K562 (cell line): ENCODE measurements at regions not wholly inside any gene's neighbourhood (a gene's known extent, or its start where the extent isn't known, plus 50 kb on each side); places are given as distances from the start of the nearest gene placed in this dataset.

Source experiments
- ATAC-seq: fragments of 200-7000 bp; cut with Tn5 transposase; 3 replicates; pipeline ENCODE4 v1.9.1; 2020; ENCODE audit warnings: moderate library complexity
- BruUV-seq: library from RNA; stranded (reverse); fragments of 400-500 nt; replicated peaks from 2 replicates; lab custom pipeline; 2021; lab: Mats Ljungman, UMichigan
- CTCF ChIA-PET: fragments of 300-600 bp; formaldehyde crosslinking; extraction: SDS; loops from one replicate; lab custom pipeline; 2021; ENCODE audit warnings: low intra/inter-chr PET ratio; lab: Yijun Ruan, JAX
- POLR2A ChIA-PET: fragments of 300-600, 350-650 bp; sonication (Branson Sonifier 250); formaldehyde crosslinking; extraction: SDS; loops from one replicate; lab custom pipeline; 2021; ENCODE audit warnings: antibody characterized with exemption, inconsistent platforms; lab: Yijun Ruan, JAX
- DNase-seq, 4 experiments: peaks; one replicate each; pipeline versions ENCODE4 v3.0.0 to v3.0.0-alpha.2; 2011 to 2018; ENCODE audit warnings: low spot score in 3 of 4, mixed read lengths in 3 of 4; ENCODE audit errors: extremely low read depth in 1 of 4
- FAIRE-seq: peaks from 2 replicates; lab custom pipeline; 2011; peaks lifted over from hg19 to GRCh38; lab: Jason Lieb, UNC
- H2AFZ ChIP-seq: 2 replicates; pipeline ENCODE4 v1.6.0; 2011; ENCODE audit warnings: low read depth, low read length, control low read depth, inconsistent platforms
- H3K27ac ChIP-seq: fragments of 200-600 bp; 3 replicates; pipeline ENCODE4 v1.8.0; 2011; ENCODE audit warnings: low read depth, mild to moderate bottlenecking, control low read depth, inconsistent platforms, low read length, moderate library complexity, mixed read lengths; ENCODE audit errors: extremely low read depth
- H3K27me3 ChIP-seq, 2 experiments: fragments of 300-600 bp in 1 of 2; 2 replicates in 1 of 2; 3 replicates in 1 of 2; pipeline versions ENCODE4 v1.6.0 to v1.8.0; 2011; ENCODE audit warnings: inconsistent platforms in 2 of 2, low read length in 2 of 2, mild to moderate bottlenecking in 1 of 2, mixed read lengths in 1 of 2, moderate library complexity in 1 of 2; ENCODE audit not compliant: control insufficient read depth in 2 of 2, insufficient read depth in 2 of 2
- H3K36me3 ChIP-seq: fragments of 300-600 bp; 3 replicates; pipeline ENCODE4 v1.8.0; 2011; ENCODE audit warnings: mild to moderate bottlenecking, low read length, inconsistent platforms; ENCODE audit not compliant: control insufficient read depth, insufficient read depth
- H3K4me1 ChIP-seq, 2 experiments: fragments of 200-600 bp in 1 of 2; replicated peaks in 1 of 2; 2 replicates in 1 of 2; 3 replicates in 1 of 2; pipeline versions ENCODE4 v1.5.1 to v1.8.0; 2011; ENCODE audit warnings: inconsistent platforms in 2 of 2, low read length in 2 of 2, mild to moderate bottlenecking in 1 of 2, mixed read lengths in 1 of 2, moderate library complexity in 1 of 2; ENCODE audit not compliant: control insufficient read depth in 2 of 2, insufficient read depth in 2 of 2
- H3K4me2 ChIP-seq: 2 replicates; pipeline ENCODE4 v1.6.1; 2011; ENCODE audit warnings: low read length, control low read depth, inconsistent platforms, mixed read lengths; ENCODE audit not compliant: insufficient read depth
- H3K4me3 ChIP-seq: fragments of 200-600 bp; sonication (generic), shearing (Covaris generic); 2 replicates; pipeline ENCODE4 v1.5.1; 2016; ENCODE audit warnings: control low read depth, inconsistent platforms
- H3K79me2 ChIP-seq: fragments of 200-600 bp; 3 replicates; pipeline ENCODE4 v1.8.0; 2011; ENCODE audit warnings: low read length, inconsistent platforms; ENCODE audit not compliant: control insufficient read depth, insufficient read depth
- H3K9ac ChIP-seq, 2 experiments: 2 replicates each; pipeline versions ENCODE4 v1.6.0 to v1.6.1; 2011; ENCODE audit warnings: low read depth in 2 of 2, low read length in 2 of 2, control low read depth in 1 of 2, inconsistent platforms in 1 of 2, mild to moderate bottlenecking in 1 of 2, mixed read lengths in 1 of 2; ENCODE audit not compliant: insufficient read depth in 1 of 2
- H3K9me1 ChIP-seq: one replicate; pipeline ENCODE4 v1.6.0; 2011; ENCODE audit warnings: inconsistent platforms, mild to moderate bottlenecking, low read length, moderate library complexity; ENCODE audit not compliant: control insufficient read depth, insufficient read depth
- H3K9me3 ChIP-seq: replicated peaks from 2 replicates; pipeline ENCODE4 v1.5.1; 2011; ENCODE audit warnings: low read depth, low read length, inconsistent platforms; ENCODE audit not compliant: control insufficient read depth, insufficient read depth
- H4K20me1 ChIP-seq: replicated peaks from 2 replicates; pipeline ENCODE4 v1.6.1; 2011; ENCODE audit warnings: low read length, inconsistent platforms, mixed read lengths; ENCODE audit not compliant: control insufficient read depth, insufficient read depth
- FOXM1 ChIP-seq, 2 experiments: fragments of 450-650 bp in 1 of 2; sonication (generic) in 1 of 2; formaldehyde crosslinking in 1 of 2; IDR thresholded peaks; 2 replicates each; pipeline versions ENCODE4 v1.6.1 to v1.9.0; 2017 to 2022; ENCODE audit warnings: low read depth in 2 of 2, mild to moderate bottlenecking in 2 of 2, missing genetic modification reagents in 1 of 2, moderate library complexity in 1 of 2
- ZNF143 ChIP-seq: sonication (generic); formaldehyde crosslinking; IDR thresholded peaks from 2 replicates; pipeline ENCODE4 v1.9.0; 2022; ENCODE audit warnings: mild to moderate bottlenecking, missing genetic modification reagents
- ZNF263 ChIP-seq: sonication (generic); formaldehyde crosslinking; IDR thresholded peaks from 2 replicates; pipeline ENCODE4 v1.8.0; 2022; ENCODE audit warnings: mild to moderate bottlenecking, missing genetic modification reagents, borderline replicate concordance
- ZNF586 ChIP-seq: fragments of 450-650 bp; formaldehyde crosslinking; conservative IDR thresholded peaks from 2 replicates; pipeline ENCODE4 v1.4.0; 2020; ENCODE audit warnings: mild to moderate bottlenecking, moderate library complexity
- WGBS: fragments of 100-300 bp; shearing (Covaris generic); methylation state at CpG from one replicate; pipeline ENCODE4 v1.1.6; 2016; ENCODE audit warnings: low coverage, mixed read lengths; ENCODE audit not compliant: insufficient coverage; ENCODE audit errors: missing lambda C conversion rate; 5-methylcytosine and 5-hydroxymethylcytosine counted together
- in situ Hi-C: fragments of 300-500 bp; cut with MboI; formaldehyde crosslinking; loops from 4 replicates; pipeline ENCODE4 v1.15.0; 2018; ENCODE audit warnings: inconsistent platforms, mixed read lengths
- intact Hi-C: fragments of 100-400 bp; cut with micrococcal nuclease; formaldehyde crosslinking; loops from 2 replicates; pipeline ENCODE4 v1.14.2; 2022

- in situ Hi-C loops (no loop called here), intact Hi-C loops (no loop called here)
- Histone ChIP-seq H3K4me1 (no peaks in the 10 kb centered on the region), H3K9me1 (no peaks in the 10 kb centered on the region), H3K36me3 (no peaks in the 10 kb centered on the region), H3K79me2 (no peaks in the 10 kb centered on the region), H3K4me3 (no peak overlapping the region), H3K27ac (no peak overlapping the region), H3K27me3 (no peaks in the 10 kb centered on the region), H3K9me3 (no peaks in the 10 kb centered on the region), H2AFZ (no peak overlapping the region), H4K20me1 (no peaks in the 10 kb centered on the region), H3K4me2 (no peak overlapping the region), H3K9ac (no peak overlapping the region)
- no peak for DNase-seq
- TF ChIP-seq ZNF263 (CRISPR knock-in tag) (no peak), FOXM1 (IDR thresholded peaks at IDR 0.05; ENCODE audit: low read depth) (no peak), FOXM1 (CRISPR knock-in tag; IDR thresholded peaks at IDR 0.05; ENCODE audit: low read depth) (no peak), ZNF143 (CRISPR knock-in tag) (no peak)
- no peak for FAIRE-seq
- no TSS peak for BruUV-seq
- no peak for ATAC-seq
- POLR2A ChIA-PET = no interaction called here
- CTCF ChIA-PET = no interaction called here
- WGBS = 0% methylated on average over 3 of the region's 3 CpGs
Measured at GRCh38 chr13:57784633-57785032, 153.1 kb downstream of the PCDH17 start.

- no peak overlapping the region for H3K9ac ChIP-seq
- no peak overlapping the region for H3K4me3 ChIP-seq
- no TSS peak for BruUV-seq
- TF ChIP-seq ZNF586 (CRISPR knock-in tag) = no peak
- H4K20me1 ChIP-seq = no peaks in the 10 kb centered on the region
- no peaks in the 10 kb centered on the region for H3K36me3 ChIP-seq
- ATAC-seq = no peak
- no peak overlapping the region for H3K4me2 ChIP-seq
- no peaks in the 10 kb centered on the region for H3K9me1 ChIP-seq
- intact Hi-C loops (no loop called here), in situ Hi-C loops (no loop called here)
- POLR2A ChIA-PET = no interaction called here
- no peaks in the 10 kb centered on the region for H3K79me2 ChIP-seq
- no peak for FAIRE-seq
- 4% methylated on average over 9 of the region's 16 CpGs for WGBS
- H2AFZ ChIP-seq = no peak overlapping the region
- H3K4me1 ChIP-seq = no peaks in the 10 kb centered on the region
- H3K27me3 ChIP-seq = no peaks in the 10 kb centered on the region
- H3K27ac ChIP-seq = no peak overlapping the region
- no peaks in the 10 kb centered on the region for H3K9me3 ChIP-seq
- CTCF ChIA-PET = no interaction called here
- DNase-seq = no peak
Measured at GRCh38 chr13:57787058-57787791, 155.7 kb downstream of the PCDH17 start.
